Fibroblast of lung (primary cell): ENCODE measurements at regions not wholly inside any gene's neighbourhood (a gene's known extent, or its start where the extent isn't known, plus 50 kb on each side); places are given as distances from the start of the nearest gene placed in this dataset.

Experiments
- EZH2 ChIP-seq: IDR thresholded peaks from 2 replicates; pipeline ENCODE4 v1.5.1; 2012; ENCODE audit warnings: low read length, control low read depth, mild to moderate bottlenecking; ENCODE audit errors: missing control alignments
- TF ChIP-seq, protein P1 (sequence below), 2 donors: IDR thresholded peaks in 1 of 2; conservative IDR thresholded peaks in 1 of 2; 1 replicate in 1 of 2; 2 replicates in 1 of 2; pipeline ENCODE4 v1.5.1; 2011 to 2012; ENCODE audit warnings: low read length in 2 of 2, control low read depth in 1 of 2, inconsistent platforms in 1 of 2, low read depth in 1 of 2, mild to moderate bottlenecking in 1 of 2

GRCh38 chr20:56974499-56975250 lies 291.8 kb downstream of the BMP7 start:
- TF ChIP-seq, protein P1, sequence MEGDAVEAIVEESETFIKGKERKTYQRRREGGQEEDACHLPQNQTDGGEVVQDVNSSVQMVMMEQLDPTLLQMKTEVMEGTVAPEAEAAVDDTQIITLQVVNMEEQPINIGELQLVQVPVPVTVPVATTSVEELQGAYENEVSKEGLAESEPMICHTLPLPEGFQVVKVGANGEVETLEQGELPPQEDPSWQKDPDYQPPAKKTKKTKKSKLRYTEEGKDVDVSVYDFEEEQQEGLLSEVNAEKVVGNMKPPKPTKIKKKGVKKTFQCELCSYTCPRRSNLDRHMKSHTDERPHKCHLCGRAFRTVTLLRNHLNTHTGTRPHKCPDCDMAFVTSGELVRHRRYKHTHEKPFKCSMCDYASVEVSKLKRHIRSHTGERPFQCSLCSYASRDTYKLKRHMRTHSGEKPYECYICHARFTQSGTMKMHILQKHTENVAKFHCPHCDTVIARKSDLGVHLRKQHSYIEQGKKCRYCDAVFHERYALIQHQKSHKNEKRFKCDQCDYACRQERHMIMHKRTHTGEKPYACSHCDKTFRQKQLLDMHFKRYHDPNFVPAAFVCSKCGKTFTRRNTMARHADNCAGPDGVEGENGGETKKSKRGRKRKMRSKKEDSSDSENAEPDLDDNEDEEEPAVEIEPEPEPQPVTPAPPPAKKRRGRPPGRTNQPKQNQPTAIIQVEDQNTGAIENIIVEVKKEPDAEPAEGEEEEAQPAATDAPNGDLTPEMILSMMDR (conservative IDR thresholded peaks at IDR 0.05 in 1 of 2, IDR thresholded peaks at IDR 0.05 in 1 of 2; ENCODE audit: low read depth in 1 of 2, low read length in 2 of 2), result peak; percentile 63 to 71
- TF ChIP-seq EZH2, result no peak
